Epidermal melanocyte (primary cell): ENCODE measurements at regions not wholly inside any gene's neighbourhood (a gene's known extent, or its start where the extent isn't known, plus 50 kb on each side); places are given as distances from the start of the nearest gene placed in this dataset.
"Not testable (repeated sequence)": the region's sequence is repeated elsewhere in the genome, so short reads cannot be mapped to it uniquely, and the experiment has no call there.

Source experiments
- DNase-seq: peaks from one replicate; pipeline ENCODE4 v3.0.0; 2011; ENCODE audit warnings: low spot score; ENCODE audit not compliant: insufficient read length

DNA sequence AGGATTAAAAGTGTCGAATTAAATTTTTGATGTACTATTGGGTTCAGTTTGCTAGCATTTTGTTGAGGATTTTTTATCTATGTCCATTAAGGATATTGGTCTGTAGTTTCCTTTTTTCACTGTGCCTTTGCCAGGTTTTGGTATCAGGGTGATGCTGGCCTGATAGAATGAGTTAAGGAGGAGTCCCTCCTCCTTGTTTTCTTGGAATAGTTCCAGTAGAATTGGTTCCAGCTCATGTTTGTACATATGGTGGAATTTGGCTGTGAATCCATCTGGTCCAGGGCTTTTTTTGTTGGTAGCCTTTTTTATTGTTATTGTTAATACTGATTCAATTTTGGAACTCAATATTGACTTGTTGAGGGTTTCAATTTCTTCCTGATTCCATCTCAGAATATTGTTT lies 141.8 kb downstream of the SIM1 start:
- no peak for DNase-seq

DNA sequence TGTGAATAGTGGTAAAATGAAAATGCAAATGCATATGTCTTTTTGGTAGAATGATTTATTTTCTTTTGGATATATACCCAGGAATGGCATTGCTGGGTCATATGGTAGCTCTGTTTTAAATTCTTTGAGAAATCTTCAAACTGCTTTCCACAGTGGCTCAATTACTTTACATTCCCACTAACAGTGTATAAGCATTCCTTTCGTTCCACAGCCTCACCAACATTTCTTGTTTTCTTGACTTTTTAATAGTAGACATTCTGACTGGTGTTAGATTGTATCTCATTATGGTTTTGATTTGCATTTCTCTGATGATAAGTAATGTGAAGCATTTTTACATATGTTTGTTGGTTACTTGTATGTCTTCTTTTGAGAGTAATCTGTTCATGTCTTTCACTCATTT lies 144.0 kb downstream of the SIM1 start:
- no peak for DNase-seq

DNA sequence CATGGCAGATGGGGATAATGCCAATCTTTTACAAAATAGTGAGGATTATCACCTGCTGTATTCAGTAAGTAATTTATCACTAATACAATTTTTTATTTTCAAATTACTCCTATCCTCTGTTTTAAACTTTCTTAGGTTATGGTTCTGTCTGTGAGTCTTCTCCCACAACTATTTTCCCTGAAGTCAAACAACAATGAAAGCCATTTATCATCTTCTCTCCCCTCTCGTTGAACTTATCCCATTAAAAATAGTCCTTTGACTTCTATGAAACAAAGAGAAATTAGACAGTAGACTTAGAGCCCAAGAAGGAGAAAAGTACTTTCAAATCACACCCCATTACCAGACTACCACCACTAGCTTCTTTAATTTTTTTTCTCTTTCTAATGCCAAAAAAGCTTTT lies 147.7 kb downstream of the SIM1 start:
- no peak for DNase-seq

DNA sequence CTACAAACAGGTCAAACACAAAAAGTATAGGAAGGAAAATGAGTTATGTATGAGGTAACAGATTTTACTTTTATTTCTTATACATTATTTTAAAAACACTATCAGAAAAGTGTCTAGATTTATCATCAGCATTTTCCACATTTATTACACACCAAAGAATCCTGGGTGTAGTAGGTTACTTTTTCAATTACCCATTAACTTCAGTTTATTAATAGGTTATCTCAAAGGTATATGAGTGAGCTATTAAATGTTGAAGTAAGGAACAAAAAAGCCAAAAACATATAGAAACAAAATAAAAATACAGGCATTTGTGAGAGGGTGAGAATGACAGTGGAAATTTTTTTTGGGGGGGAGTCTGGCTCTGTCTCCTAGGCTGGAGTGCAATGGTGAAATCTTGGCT lies 150.5 kb downstream of the SIM1 start:
- no peak for DNase-seq

DNA sequence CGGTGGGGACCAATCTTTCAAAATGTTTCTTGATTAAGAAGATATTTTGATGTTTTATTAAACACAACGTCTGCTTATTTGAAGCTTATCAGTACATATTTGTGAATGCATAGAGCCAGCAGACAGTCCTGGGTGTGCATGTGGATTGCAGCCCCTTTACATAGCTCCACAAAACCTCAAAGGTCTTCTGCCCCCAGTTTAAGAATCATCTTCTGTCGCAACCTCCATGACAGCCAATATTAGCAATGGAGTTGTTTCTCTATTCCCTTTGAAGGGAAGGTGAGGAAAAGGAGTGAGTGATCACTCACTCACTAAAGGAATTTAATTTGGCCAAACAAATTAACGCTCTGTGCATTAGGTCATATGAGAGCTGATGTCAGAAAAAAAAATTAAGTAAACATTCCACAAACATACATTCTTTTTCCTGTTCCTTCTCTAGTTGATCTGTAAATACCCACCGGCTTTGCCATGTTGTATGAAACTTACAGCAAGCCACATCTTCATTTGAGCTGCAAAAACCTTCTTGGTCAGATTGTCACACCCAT lies 152.9 kb downstream of the SIM1 start:
- DNase-seq: no peak

DNA sequence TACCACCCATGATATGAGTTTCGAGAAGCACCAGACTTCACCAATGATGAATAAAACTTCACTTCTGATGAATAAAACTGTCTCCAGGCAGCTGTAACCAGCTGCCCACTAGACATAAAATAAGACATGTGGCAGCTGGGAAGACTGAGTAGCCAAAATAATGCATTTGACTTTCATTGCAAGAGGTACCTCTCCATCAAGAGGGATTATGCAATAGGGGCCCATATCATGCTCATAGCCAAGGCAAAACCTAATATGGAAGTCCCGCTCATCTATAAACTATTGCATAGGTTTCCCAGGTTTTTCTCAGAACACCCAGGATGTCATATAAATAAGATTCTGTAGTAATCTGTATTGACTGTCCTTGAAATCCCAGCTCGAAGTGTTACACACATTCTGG lies 155.5 kb downstream of the SIM1 start:
- no peak for DNase-seq

DNA sequence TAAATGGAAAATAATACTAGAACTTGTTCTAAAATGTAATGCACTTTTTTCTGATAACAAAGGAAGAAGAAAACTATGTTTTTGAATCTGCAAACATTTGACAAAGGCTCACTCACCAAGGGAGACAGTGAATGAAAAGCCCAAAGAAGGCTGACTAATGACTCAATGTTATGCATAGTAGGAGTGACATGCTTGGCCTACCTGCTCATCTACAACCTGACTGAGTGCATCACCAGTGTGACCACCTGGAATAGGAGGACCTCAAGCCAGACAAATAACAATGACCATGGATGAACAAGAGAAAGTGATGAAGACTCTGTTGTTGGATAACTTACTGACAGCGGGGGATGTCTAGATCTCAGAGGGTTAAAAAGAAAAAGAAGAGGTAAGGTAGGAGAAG lies 157.2 kb downstream of the SIM1 start:
- DNase-seq: no peak

DNA sequence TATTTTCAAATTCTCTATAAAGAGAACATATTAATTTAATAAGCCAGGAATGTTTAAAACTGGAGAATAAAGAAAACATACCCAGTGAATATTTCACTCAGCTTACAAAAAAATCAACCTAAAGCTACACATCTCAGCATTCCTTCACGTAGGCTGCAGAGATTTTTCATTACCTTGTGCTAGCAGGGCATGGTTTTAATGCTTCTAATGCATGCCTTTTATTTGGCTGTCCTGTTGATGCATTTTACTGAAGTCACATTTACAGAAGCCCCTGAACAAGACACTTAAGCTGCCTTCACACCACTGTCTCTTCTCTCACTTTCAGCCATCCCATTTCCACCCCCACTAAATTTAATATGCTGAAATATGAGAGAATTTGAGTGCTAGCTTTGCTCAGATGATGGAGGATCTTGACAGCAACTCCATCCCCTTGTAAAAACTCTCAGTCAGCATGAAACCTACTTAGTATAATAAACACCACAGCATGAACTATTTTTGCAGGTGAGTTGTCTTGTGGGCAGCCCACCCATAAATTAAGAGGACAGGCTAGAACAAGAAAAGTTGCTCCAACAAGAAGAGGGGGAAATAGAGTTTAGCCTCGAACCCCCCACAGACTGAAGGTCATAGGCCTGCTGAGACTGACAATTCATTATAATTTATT lies 159.4 kb downstream of the SIM1 start:
- DNase-seq: no peak

DNA sequence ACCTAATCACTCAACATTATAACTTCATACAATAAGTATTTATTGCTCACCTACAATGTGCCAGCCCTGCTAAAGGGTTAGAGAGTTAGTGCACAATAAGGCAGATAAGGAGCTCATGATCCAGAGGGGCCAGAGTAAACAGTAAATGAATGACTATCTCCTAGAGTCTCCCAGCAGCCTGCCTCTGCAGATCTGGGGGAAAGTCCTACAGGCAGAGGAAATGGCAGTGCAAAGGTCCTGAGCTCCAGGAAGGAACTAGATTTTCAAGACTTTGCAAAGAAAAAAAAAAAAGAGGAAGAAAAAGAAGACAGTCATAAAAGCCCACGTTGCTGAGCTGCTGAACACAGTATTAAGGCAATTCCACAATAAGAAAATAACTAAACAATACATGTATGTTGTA lies 160.1 kb downstream of the SIM1 start:
- no peak for DNase-seq

DNA sequence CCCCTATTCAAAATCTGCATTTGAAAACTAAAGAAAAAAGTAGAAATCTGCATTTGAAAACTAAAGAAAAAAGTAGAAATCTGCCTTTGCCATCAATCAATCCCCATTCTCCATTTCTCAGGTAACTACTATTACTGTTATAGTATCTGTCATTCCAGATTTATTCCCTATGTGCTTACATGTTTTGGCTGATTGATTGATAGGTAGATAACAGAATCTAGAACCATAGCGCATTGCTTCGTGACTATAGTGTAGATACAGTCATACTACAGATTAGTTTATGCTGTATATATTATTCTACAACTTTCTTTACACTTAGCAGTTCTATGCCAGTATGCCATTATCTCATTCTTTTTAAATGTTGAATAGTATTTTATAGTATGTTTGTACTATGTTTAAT lies 163.0 kb downstream of the SIM1 start:
- DNase-seq: no peak

DNA sequence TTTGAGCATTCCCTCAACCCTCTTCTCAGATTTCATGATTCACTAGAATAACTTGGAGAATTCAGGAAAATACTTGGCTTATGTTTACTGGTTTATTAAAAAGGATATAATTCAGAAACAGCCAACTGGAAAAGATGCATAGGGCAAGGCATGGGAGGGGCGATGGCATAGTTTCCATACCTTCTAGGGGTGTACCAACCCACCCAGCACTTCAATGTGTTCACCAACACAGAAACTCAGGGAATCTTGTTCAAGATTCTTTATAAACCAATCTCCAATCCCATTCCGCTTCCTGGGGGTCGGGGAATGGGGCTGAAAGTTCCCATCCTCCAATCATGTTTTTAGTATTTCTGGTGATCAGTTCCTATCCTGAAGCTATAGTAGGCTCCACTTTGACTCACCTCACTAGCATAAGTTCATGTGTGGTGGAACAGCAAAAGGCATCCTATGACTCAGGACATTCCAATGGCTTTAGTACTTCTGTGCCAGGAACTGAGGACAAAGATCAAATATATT lies 164.4 kb downstream of the SIM1 start:
- DNase-seq: peak; percentile 33

DNA sequence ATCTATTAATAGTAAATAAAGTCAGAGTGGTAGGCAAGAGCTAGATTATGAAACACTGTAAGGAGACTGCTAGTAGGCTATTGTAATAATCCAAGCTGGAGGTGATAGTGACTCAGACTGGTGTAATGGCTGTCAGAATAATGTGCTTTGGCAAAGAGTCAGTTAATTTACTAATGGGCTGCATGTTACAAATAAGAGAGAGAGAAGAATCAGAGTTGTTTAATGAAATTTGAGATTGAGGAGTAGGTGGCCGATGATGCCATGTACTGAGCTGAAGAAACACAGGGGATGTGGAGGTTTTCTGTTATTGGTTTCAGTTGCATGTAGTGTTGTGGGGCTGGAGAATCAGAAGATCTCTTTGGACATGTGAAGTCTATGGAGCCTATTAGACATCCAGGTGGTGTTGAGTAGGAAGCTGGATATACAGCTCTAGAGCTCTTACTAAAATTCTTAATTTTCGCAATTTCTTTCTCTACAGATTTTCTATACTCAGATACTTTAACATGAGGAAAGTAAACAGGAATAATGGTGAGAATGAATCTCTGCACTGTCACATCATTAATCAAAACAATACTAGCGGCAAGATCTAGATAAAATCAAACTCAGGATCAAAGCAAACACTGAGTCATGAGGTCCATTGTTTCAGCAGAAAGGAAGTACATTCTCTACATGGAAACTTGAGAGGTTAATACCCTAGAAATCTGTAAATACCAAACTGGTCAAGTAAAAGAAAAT lies 167.7 kb downstream of the SIM1 start:
- no peak for DNase-seq

DNA sequence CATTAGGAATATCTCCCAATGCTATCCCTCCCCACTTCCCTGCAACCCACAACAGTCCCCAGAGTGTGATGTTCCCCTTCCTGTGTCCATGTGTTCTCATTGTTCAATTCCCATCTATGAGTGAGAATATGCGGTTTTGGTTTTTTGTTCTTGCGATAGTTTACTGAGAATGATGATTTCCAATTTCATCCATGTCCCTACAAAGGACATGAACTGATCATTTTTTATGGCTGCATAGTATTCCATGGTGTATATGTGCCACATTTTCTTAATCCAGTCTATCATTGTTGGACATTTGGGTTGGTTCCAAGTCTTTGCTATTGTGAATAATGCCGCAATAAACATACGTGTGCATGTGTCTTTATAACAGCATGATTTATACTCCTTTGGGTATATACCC lies 169.5 kb downstream of the SIM1 start:
- DNase-seq: not testable (repeated sequence)

DNA sequence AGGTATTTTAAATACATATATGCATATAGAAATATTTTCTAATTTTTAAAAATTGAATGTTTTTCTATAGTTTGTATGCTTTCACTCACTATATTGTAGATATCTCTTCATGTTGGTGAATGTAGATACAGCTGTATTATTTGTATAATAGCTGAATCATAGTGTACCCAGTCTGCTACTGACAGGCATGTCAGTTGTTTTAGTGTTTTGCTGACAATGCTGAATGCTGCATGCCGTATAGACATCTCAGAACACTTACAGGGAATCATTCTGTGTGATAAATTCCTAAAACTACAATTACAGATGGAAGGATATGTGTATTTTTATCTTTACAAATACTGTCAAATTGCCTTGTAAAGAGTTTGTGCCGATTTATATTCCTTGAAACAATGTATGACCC lies 175.4 kb downstream of the SIM1 start:
- no peak for DNase-seq

DNA sequence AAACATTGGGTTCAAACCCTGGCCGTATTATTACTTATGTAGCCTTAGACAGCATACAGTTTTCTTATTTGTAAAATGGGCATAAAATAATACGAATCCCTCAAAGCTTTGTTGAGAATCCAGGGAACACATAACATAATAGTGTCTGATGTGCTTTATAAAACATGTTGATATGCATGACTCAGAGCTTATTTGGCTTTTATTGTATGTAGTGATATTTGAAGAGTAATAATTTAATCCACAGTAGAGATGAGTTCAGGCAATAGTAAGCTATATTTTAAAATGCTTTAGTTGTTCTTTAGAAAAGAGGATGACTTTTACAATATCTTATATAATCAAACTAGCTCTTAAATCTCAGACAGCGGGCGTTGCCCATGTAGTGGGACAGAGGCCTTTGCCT lies 176.4 kb downstream of the SIM1 start:
- no peak for DNase-seq

DNA sequence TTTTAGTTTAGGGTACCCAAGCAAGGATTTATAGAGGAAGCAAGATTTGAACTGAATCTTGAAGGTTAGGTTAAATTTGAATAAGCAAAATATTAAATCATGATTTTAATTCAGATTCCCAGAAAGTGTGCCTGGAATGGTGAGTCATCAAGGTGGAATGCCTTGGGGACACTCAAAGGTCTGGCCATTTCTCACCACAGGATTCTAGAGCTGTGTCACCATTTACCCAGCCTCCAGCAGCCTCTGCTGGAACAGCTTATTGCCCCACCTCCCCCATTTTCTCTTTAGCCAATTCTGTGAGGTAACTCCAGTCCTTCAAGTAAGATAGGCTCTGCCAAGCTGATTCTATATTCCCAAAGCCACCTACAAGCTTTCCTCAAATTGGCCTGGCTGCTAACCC lies 181.4 kb downstream of the SIM1 start:
- no peak for DNase-seq

DNA sequence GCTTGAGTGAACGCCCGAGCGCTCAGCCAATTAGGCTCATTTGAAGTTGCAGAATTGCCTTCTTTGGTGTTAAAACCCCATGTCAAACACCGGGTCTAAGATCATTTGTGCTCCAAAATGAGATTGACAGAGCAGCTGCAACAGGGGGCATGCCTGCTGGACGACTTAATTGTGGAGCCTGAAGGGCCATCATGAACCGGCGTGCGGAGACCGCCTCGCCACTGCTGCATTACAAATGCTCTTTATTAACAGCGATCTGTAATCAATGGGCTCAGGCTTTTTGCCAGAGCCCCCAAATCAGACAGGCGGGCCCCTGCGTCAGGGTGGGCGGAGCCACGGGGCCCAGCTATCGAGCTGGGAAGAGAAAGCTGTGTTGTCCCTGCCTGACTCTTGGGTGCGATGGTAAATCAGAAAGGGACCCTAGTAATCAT lies 183.2 kb downstream of the SIM1 start:
- no peak for DNase-seq

DNA sequence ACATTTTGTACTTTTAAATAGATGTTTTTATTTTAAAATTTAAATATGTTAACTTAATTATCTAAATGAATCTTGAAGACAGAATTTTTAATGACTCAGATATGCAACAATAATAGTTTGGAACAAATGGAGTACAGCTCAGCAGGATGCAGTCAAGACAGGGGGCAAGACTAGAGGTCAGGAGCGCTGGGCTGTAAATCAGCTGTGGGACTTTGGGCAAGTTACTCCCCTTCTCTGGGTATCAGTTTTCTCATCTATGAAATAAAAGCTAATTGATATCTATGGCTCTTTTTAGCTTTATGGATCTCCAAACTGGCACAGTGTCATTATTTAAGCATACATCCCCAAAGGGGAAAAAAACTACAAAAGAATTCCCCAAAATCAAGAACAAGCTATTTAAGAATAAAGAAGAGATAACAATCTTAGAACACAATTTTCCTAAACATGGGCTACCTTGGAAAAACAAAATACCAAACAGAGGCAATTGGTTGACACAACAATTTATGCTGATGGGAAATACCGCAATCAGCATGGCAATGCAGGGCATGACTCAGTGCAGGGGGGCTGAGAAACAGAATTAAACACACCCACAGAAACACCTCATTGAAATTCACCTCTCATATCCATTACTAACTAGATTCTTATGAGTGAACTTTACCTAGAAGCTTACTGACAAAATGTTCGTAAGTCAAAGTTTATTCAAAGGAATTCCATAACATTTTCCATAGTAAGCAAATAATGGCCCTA lies 188.2 kb downstream of the SIM1 start:
- no peak for DNase-seq

DNA sequence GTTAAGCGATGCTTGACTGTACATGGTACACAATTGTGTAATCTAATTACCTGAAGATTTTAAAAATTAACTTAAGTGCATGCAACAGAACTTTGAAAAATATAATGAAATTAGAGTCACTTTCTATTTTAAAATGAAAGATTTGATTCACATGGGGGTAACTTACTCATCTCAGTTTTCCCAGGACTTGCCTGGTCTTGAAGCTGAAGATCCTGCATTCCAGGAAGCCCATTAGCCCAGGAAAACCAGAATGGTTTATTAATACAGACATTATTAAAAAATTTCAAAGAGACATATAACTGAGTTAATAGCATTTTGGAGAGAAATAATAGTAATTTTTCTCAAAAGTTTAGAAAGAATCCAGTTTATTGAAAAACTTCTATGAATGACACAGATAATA lies 190.6 kb downstream of the SIM1 start:
- DNase-seq: no peak

DNA sequence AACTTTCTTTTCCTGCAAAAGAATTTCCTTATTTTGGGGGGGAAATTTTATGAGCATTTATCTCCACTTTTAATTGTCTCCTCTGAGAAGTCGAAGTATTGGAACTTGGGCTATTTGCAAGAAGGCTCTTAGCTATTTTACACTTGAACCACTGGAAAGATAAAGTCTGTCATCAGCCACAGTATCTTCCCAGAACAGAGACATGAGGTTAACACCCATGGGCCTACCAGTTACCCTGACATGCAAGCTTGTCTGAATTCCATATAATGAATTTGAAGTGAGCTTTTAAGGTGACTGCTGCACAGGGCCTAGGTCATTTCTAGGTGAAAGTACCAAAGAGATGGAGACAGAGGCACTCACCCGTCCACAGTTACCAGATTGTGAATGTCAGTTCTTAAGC lies 193.1 kb downstream of the SIM1 start:
- no peak for DNase-seq

DNA sequence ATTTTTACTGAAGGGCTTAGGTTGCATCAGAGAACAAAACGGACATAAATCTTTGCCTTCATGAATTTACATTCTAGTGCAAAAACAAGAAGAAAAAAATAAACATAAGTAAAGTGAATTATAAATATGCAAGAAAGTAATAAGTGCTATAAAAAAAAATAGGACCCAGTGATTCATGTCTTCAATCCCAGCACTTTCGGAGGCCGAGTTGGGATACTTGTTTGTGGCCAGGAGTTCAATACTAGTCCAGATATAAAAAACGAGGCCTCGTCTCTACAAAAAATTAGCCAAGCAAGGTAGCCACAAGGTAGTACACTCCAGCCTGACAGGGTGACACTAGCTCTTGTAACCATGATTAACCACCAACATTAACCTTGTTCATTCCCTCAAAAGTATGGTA lies 193.5 kb downstream of the SIM1 start:
- DNase-seq: no peak

DNA sequence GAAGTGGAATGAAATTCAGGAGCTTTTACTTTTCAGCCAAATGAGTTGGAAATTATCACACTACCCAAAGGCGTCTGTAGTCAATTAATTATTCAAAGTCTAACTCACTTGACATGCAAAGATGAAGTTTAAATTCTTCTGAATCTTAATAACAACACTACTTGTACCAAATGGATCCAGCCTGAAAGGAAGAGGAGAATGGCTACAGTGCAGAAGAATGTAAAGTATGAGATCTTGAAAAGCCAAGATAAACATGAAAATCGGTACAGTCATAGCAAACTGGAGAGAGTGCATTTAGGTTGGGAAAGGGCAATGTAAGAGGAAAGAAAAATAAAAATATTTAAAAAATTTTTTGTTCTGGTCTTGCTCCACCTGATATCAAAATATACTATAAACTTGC lies 195.5 kb downstream of the SIM1 start:
- no peak for DNase-seq
